HCT116 (cell line): ENCODE measurements at regions not wholly inside any gene's neighbourhood (a gene's known extent, or its start where the extent isn't known, plus 50 kb on each side); places are given as distances from the start of the nearest gene placed in this dataset.

Source experiments
- POLR2AphosphoS5 ChIP-seq: IDR thresholded peaks from 2 replicates; pipeline ENCODE4 v1.6.1; 2011; ENCODE audit warnings: mild to moderate bottlenecking, low read depth, low read length, moderate library complexity
- RAD21 ChIP-seq: IDR thresholded peaks from 2 replicates; pipeline ENCODE4 v1.6.1; 2012; ENCODE audit warnings: low read depth, mild to moderate bottlenecking
- SP1 ChIP-seq: IDR thresholded peaks from 2 replicates; pipeline ENCODE4 v1.6.1; 2012; ENCODE audit warnings: low read depth
- ZNF274 ChIP-seq: fragments of 200-500 bp; sonication (Bioruptor generic); IDR thresholded peaks from 2 replicates; pipeline ENCODE4 v1.6.1; 2014; ENCODE audit warnings: mild to moderate bottlenecking, low read depth, low read length, inconsistent platforms
- TF ChIP-seq, protein P1 (sequence below), 3 experiments: fragments of 200-600 bp in 1 of 3; sonication (generic) in 1 of 3; IDR thresholded peaks in 2 of 3; conservative IDR thresholded peaks in 1 of 3; 2 replicates each; pipeline ENCODE4 v1.5.1; 2012 to 2017; ENCODE audit warnings: low read depth in 2 of 3, low read length in 2 of 3, antibody characterized with exemption in 1 of 3, borderline replicate concordance in 1 of 3, control low read depth in 1 of 3, mild to moderate bottlenecking in 1 of 3, mixed read lengths in 1 of 3, mixed run types in 1 of 3, moderate library complexity in 1 of 3; ENCODE audit not compliant: insufficient read depth in 1 of 3

- TF ChIP-seq RAD21, result no peak
- TF ChIP-seq SP1, result no peak
- TF ChIP-seq, protein P1, sequence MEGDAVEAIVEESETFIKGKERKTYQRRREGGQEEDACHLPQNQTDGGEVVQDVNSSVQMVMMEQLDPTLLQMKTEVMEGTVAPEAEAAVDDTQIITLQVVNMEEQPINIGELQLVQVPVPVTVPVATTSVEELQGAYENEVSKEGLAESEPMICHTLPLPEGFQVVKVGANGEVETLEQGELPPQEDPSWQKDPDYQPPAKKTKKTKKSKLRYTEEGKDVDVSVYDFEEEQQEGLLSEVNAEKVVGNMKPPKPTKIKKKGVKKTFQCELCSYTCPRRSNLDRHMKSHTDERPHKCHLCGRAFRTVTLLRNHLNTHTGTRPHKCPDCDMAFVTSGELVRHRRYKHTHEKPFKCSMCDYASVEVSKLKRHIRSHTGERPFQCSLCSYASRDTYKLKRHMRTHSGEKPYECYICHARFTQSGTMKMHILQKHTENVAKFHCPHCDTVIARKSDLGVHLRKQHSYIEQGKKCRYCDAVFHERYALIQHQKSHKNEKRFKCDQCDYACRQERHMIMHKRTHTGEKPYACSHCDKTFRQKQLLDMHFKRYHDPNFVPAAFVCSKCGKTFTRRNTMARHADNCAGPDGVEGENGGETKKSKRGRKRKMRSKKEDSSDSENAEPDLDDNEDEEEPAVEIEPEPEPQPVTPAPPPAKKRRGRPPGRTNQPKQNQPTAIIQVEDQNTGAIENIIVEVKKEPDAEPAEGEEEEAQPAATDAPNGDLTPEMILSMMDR (IDR thresholded peaks at IDR 0.05 in 2 of 3, conservative IDR thresholded peaks at IDR 0.05 in 1 of 3; ENCODE audit: borderline replicate concordance in 1 of 3, insufficient read depth in 1 of 3, low read depth in 2 of 3, low read length in 2 of 3), result no peak
- TF ChIP-seq POLR2AphosphoS5, result no peak
- TF ChIP-seq ZNF274, result no peak
Measured at GRCh38 chr5:61866930-61867329, 439.1 kb upstream of the KIF2A start.
